ENCODE measurements at regions not wholly inside any gene's neighbourhood (a gene's known extent, or its start where the extent isn't known, plus 50 kb on each side); places are given as distances from the start of the nearest gene placed in this dataset.

DNA sequence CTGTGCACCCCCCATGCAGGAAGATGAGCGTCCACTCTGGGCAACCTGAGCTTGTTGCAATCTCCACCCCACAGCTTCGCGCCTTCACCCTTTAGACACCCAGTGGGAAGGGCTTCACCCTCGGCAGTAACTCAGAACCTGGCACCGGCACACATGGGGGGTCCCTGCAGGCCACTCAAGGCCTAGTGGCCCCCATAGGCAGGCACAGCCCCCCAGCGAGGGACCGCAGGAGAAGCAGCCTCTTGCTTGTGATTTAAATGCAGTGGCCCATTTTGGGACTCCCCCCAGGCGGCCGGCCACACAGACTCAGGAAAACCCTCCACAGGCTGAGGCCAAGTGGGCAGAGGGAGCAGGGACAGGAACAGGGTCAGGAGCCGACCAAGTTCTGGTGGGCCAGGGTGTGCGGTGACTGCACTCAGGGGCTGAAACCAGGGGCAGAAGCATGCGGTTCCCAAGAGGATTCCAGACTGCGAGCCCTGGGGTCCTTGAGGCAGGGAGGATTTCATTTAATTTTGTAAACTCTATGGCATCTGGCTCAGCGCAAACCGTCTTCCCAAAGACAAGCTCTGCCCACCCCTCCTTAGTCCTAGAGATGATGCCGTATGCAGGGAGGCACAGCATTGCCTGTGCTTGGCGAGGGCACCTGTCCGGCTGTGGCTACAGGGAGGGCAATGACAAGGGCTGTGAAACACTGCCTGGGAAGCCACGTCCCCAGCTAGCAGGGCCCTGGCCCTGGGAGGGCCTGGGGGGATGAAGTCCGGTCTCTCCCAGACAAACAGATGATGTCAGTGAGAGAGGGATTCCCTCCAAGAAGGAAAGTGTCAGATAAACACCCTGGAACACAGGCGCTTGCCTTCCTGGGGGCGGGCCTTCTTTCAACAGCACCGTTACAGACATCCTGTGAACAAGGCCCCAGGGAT lies 52.9 kb upstream of the GPR31 start:
- Histone ChIP-seq H3K36me3 (ENCODE audit: control insufficient read depth in 2 of 2, insufficient read depth in 1 of 2, low read length in 2 of 2) (no peaks in the 10 kb centered on the region), H3K4me3 (ENCODE audit: low read depth, low read length) (no peak overlapping the region), H3K4me1 (ENCODE audit: control insufficient read depth, insufficient read depth, low read length) (no peaks in the 10 kb centered on the region), H3K27ac (ENCODE audit: extremely low read depth, low read depth, low read length) (no peak overlapping the region), H3K9me3 (ENCODE audit: control insufficient read depth, insufficient read depth, low read depth, low read length) (no peaks in the 10 kb centered on the region)
- POLR2A ChIA-PET: no interaction called here
- TF ChIP-seq ATF2 (tag by site-specific recombination; IDR thresholded peaks at IDR 0.05; ENCODE audit: low read depth): 0 out of 2 replicates have a peak, but pooled peaks have one; percentile 17
- TF ChIP-seq, protein P1, sequence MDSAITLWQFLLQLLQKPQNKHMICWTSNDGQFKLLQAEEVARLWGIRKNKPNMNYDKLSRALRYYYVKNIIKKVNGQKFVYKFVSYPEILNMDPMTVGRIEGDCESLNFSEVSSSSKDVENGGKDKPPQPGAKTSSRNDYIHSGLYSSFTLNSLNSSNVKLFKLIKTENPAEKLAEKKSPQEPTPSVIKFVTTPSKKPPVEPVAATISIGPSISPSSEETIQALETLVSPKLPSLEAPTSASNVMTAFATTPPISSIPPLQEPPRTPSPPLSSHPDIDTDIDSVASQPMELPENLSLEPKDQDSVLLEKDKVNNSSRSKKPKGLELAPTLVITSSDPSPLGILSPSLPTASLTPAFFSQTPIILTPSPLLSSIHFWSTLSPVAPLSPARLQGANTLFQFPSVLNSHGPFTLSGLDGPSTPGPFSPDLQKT (IDR thresholded peaks at IDR 0.05; ENCODE audit: borderline replicate concordance, low read depth, low read length): no peak
- no peak for TF ChIP-seq TCF7L2 (IDR thresholded peaks at IDR 0.05; ENCODE audit: borderline replicate concordance, low read depth, low read length)
- TF ChIP-seq GLIS2 (tag by site-specific recombination; IDR thresholded peaks at IDR 0.05): 0 out of 2 replicates have a peak, but pooled peaks have one; percentile 13
- TF ChIP-seq ZNF335 (tag by site-specific recombination; conservative IDR thresholded peaks at IDR 0.05): peak; percentile 31; the same call in 1 of the 2 replicates
- TF ChIP-seq TRIM28 (IDR thresholded peaks at IDR 0.05; ENCODE audit: borderline replicate concordance, low read length): peak; percentile 51; the same call in 1 of the 2 replicates
- TF ChIP-seq GLIS1 (tag by site-specific recombination; IDR thresholded peaks at IDR 0.05): peak; percentile 82
- no peak for TF ChIP-seq ZFP69B (tag by site-specific recombination; IDR thresholded peaks at IDR 0.05)
- 0 out of 2 replicates have a peak, but pooled peaks have one; percentile 25 for TF ChIP-seq ZNF629 (tag by site-specific recombination; IDR thresholded peaks at IDR 0.05)
- peak; percentile 29; the same call in 1 of the 2 replicates for TF ChIP-seq PATZ1 (tag by site-specific recombination; IDR thresholded peaks at IDR 0.05)
- TF ChIP-seq ZNF24 (tag by site-specific recombination; IDR thresholded peaks at IDR 0.05): no peak
- TF ChIP-seq ZNF792 (tag by site-specific recombination; IDR thresholded peaks at IDR 0.05): no peak
- CTCF ChIA-PET: no interaction called here

GRCh38 chr6:167211295-167211648 lies 53.5 kb upstream of the GPR31 start:
- ChIA-PET CTCF (interaction anchor here (0.7 kb wide), 1 partner anchor 140 kb away, joined by 3 read pairs; no protein-coding TSS in a partner anchor), POLR2A (no interaction called here)
- Histone ChIP-seq H3K4me1 (ENCODE audit: control insufficient read depth, insufficient read depth, low read length) (no peaks in the 10 kb centered on the region), H3K4me3 (ENCODE audit: low read depth, low read length) (no peak overlapping the region), H3K9me3 (ENCODE audit: control insufficient read depth, insufficient read depth, low read depth, low read length) (no peaks in the 10 kb centered on the region), H3K36me3 (ENCODE audit: control insufficient read depth in 2 of 2, insufficient read depth in 1 of 2, low read length in 2 of 2) (no peaks in the 10 kb centered on the region), H3K27ac (ENCODE audit: extremely low read depth, low read depth, low read length) (no peak overlapping the region)
- TF ChIP-seq ZSCAN30 (tag by site-specific recombination; IDR thresholded peaks at IDR 0.05) (no peak), ZFP3 (tag by site-specific recombination; IDR thresholded peaks at IDR 0.05; ENCODE audit: low read depth) (no peak), ZBTB20 (tag by site-specific recombination; IDR thresholded peaks at IDR 0.05) (no peak), ZSCAN23 (tag by site-specific recombination; IDR thresholded peaks at IDR 0.05) (no peak), ZNF335 (tag by site-specific recombination; conservative IDR thresholded peaks at IDR 0.05) (0 out of 2 replicates have a peak, but pooled peaks have one; percentile 1)
- TF ChIP-seq, protein P2, sequence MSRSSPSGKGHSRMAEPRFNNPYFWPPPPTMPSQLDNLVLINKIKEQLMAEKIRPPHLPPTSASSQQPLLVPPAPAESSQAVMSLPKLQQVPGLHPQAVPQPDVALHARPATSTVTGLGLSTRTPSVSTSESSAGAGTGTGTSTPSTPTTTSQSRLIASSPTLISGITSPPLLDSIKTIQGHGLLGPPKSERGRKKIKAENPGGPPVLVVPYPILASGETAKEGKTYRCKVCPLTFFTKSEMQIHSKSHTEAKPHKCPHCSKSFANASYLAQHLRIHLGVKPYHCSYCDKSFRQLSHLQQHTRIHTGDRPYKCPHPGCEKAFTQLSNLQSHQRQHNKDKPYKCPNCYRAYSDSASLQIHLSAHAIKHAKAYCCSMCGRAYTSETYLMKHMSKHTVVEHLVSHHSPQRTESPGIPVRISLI (tag by site-specific recombination; IDR thresholded peaks at IDR 0.05): 0 out of 2 replicates have a peak, but pooled peaks have one; percentile 49
